Stimulated activated CD8-positive, alpha-beta memory T cell treated with anti-CD3 and anti-CD28 coated beads, Interleukin-7, amount 100 ng/mL, for 1 hour (primary cell): ENCODE measurements at regions not wholly inside any gene's neighbourhood (a gene's known extent, or its start where the extent isn't known, plus 50 kb on each side); places are given as distances from the start of the nearest gene placed in this dataset.

Source experiments
- DNase-seq, 2 donors: peaks; one replicate each; pipeline ENCODE4 v3.0.0-alpha.2; 2020; ENCODE audit warnings: low read depth in 2 of 2

DNA sequence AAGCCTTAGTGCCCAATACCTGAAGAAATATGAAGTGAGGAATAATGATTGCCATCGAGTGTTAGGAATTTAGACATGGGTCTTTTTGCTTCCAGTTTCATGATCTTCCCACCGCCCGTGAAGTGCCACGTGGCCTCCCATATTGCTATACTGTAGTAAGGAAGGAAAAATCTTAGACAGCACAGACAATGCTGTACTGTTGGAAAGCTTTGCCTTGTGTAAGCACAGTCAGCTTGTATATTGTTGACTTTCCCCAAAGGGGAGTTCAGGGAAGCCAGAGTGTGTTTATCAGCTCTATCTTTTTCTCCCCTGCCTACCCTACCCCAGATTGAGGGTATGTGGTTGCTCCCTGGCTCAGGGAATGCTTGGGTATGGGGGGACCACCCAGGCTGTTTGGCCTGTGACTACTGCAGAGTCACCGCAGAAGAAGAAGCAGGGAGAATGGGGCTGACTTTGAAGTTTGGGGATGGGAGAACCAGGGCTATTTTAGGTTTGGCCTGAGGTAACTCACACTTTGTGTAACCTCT is 161.8 kb upstream of the MEF2C start:
- DNase-seq: no peak

DNA sequence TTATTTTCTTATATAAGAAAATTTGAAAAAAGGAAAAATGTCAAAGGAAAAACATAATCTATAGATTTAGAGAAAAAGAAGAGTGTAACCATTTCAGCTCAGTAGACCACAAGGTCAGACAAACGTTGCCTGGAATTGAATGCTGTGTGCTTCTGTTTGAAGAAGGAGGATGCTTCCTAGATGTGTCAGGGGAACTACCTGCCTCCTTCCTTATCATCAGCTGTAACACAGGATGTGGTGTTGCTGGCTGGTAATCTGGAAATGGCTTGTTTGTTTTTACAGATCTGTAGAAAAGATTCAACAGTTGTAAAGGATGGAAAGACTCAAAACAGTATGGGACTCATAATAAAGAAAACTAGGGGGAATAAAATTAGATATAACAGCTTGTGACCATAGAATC is 160.7 kb upstream of the MEF2C start:
- DNase-seq: no peak

DNA sequence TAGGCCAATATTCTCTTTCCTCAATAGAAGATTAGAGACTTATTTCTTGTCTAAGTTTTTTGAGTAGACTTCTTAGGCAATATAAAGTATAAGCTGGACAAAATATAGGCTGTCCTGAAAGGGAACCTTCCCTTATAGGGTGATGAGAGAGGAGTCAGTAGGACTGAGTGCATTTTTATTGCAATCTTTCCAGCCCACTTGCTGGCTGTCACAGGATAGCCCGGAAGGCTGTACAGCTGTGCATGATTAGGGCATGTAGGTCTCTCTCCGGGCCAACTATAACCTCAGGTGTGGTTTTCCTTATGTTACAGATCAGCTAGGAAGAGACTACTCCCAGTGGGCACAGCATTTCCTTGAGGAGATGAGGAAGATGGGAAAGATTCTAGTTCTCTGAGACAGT is 159.8 kb upstream of the MEF2C start:
- no peak for DNase-seq

GRCh38 chr5:89041976-89042375 is 159.0 kb upstream of the MEF2C start:
- no peak for DNase-seq

GRCh38 chr5:89041249-89041779 is 158.3 kb upstream of the MEF2C start:
- DNase-seq: no peak

- no peak for DNase-seq
Observed at GRCh38 chr5:89036704-89037489, 153.9 kb upstream of the MEF2C start.

DNA sequence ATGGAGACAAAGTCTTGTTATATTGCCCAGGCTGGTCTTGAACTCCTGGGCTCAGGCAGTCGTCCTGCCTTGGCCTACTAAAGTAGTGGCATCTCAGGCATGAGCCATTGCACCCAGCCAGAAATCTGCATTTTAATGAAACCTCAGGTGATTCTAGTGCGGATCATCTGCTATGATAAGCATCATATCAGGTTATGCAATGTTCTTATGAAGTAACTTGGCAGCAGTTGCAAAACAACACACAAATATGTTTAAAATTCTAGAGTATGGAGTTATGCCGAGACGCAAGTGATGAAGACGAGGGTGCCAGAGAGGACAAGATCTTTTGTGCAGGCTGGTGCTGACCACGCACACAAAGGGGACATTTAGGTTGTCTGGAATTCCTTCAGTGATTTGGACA is 153.2 kb upstream of the MEF2C start:
- DNase-seq: no peak

DNA sequence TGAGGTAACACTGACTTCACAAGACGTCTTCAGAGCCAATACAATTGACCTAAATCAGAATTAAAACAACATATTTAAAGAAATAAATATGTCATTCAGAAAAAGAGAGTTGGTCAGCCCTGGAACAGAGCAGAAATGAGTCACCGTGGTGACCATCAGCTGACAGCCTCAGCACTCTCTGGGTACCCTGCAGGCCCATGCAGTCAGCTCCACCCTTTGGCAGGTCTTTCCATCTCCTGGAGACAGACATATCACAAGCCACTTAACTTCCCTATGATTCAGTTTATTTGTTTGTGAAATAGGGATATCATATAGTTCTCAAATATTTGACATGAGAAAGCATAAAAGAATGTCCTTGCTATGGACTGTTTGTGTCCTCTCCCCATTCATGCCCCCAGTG is 151.6 kb upstream of the MEF2C start:
- no peak for DNase-seq

- DNase-seq: no peak
Observed at GRCh38 chr5:89030798-89031197, 147.8 kb upstream of the MEF2C start.

- DNase-seq: no peak
Observed at GRCh38 chr5:89028595-89029285, 145.8 kb upstream of the MEF2C start.

DNA sequence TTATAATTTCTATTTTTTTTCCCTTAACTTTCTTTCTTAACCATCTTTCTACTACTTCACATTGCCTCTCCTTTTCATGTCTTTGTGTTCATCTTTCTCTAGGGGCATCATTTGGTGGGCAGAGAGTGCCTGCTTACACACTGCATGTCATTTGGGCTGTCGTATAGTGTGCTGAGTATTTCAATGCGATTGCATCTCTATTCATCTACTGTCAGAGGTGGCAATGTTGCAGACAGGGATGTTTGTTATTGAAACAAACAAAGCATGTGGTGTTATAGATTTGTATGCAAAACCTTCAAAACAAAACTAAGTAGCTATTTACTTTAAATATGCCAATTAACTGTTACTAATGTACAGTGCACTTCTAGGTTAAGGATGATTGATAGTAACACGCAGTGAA is 141.1 kb upstream of the MEF2C start:
- DNase-seq: no peak

GRCh38 chr5:89020926-89021610 is 138.1 kb upstream of the MEF2C start:
- no peak for DNase-seq

DNA sequence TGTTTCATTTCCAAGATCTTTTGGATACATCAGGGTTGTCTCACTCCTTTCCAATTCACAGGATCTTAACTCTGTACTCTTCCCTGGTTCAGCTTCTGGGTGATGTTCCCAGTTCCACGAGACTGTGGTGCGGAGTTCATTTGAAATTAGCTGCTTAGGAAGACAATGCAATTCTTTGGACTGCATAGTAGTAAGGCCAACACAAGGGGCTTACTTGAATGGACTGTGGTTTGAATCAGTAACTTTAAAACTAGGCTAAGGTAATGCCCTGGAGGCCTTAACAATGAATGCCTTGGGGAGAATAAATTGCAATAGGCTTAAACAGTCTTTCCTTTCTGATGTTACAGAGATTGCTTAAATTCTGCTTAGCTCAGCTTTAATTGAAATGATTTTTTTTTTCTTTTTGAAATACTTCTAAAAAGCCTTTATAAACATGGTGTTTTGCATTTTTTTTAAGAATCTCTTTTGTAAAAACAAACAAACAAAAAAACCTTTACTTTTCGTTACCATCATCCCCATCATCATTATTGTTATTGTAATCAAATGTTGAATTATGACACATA is 133.8 kb upstream of the MEF2C start:
- no peak for DNase-seq

DNA sequence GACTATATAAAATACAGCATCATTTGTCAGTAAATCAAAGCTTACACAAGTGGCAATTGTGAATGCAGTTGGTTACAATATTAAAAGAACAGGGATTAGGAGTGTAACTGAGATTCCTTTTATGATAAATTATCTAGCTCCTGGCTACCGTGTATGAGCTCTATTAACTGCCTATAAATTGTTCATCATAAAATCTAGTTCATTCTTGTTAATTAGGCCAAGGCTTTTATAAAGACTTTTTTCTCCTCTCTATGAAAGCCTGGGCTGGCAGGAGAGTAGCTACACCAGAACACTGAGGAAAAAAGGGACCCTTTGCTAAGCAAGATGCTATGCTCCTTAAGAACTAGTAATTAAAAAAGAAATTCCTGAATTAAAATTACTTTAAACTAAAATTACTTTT is 132.4 kb upstream of the MEF2C start:
- DNase-seq: no peak

DNA sequence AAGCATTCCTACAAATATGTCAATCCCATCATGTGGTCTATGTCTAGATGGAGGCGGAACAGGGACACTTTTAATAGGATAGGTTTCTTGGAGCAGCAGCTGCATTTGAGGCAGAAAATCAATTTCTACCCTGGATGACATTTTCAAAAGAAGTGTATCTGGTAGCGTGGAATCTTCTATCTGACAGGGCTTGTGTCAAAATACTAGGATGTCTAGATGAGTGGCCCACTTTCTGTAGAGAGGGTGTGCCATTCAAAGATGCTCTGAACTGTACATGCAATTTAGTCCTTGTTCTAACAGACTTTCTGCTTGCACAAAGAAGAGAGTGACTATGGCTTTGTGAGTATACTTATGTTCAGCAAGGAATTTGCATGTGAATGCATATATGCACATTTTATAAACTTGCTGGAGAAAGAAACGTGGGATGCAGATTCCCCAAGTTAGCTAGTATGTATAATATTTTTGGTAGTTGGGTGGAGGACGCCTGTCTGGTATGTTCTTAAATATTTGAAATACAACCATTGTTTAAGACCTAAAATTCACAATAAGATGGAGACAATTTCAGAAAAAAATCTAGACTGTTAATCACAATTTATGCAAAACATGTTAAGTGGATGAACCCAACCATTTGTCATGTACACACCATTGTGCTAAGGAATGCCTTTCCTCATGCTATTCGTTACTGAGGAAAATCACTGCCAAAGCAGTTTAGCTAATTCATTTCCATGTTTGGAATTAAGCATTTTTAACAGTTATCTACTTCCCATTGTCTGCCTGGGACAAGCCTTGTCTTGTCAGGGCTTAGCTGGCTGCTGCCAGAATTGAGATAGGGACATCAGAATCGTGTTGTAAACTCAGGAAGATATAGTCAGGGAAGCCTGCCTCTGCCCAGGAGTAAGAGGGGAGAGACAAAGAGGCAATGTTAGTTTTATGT is 129.1 kb upstream of the MEF2C start:
- DNase-seq: no peak

DNA sequence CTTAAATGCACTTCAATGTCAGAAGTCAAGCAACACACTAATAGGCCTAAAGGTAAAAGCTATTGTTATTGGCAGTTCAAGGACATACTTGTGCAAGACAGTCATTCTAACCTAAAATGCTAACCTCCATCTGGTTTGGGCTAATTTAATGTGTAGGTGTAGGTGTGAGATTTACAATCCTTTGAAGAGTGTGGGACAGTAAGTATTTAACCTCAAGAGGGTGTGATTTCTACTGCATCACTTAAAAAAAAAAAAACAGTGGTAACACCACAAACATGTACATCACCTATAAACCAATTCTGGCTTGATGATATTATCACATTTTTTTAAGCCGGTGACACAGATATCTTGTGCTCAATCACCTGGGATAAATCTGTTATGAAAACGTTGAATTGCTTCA is 127.5 kb upstream of the MEF2C start:
- DNase-seq: no peak

DNA sequence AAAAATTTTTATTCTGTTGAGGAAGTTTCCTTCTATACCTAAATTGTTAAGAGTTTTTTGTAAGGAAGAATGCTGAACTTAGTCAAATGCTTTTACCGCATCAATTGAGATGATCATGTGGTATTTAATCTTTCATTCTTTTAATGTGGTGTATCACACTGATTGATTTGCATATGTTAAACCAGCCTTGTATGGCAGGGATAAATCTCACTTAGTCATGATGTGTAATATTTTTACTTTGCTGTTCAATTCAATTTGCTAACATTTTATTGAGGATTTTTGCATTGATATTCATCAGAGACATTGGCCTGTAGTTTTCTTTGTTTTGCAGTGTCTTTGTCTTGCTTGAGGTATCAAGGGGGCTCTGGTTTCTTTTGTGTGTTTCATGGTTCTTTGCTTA is 125.3 kb upstream of the MEF2C start:
- no peak for DNase-seq

DNA sequence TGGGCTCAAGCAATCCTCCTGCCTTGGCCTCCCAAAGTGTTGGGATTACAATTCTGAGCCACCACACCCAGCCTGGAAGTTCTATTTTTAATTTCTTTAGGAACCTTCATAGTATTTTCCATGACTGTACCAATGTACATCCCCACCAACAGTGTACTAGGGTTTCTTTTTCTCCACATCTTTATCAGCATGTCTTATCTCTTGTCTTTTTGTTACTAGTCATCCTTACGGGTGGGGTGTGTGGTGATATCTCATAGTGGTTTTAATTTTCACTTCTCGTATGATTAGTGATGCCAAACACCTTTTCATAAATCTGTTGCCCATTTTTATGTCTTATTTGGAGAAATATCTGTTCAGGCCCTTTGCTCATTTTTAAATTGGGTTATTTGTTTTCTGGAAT is 123.0 kb upstream of the MEF2C start:
- DNase-seq: no peak

GRCh38 chr5:89004379-89004778 is 121.4 kb upstream of the MEF2C start:
- no peak for DNase-seq

DNA sequence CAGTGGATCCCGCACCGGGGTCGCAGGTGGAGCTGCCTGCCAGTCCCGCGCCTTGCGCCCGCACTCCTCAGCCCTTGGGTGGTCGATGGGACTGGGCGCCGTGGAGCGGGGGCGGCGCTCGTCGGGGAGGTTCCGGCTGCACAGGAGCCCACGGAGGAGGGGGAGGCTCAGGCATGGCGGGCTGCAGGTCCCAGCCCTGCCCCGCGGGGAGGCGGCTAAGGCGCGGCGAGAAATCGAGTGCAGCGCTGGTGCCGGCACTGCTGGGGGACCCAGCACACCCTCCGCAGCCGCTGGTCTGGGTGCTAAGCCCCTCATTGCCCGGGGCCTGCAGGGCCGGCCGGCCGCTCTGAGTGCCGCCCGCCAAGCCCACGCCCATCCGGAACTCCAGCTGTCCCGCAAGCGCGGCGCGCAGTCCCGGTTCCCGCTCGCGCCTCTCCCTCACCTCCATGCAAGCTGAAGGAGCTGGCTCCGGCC is 120.6 kb upstream of the MEF2C start:
- no peak for DNase-seq

GRCh38 chr5:88999853-89000252 is 116.9 kb upstream of the MEF2C start:
- DNase-seq: no peak
